ENCODE measurements at regions not wholly inside any gene's neighbourhood (a gene's known extent, or its start where the extent isn't known, plus 50 kb on each side); places are given as distances from the start of the nearest gene placed in this dataset.

DNA sequence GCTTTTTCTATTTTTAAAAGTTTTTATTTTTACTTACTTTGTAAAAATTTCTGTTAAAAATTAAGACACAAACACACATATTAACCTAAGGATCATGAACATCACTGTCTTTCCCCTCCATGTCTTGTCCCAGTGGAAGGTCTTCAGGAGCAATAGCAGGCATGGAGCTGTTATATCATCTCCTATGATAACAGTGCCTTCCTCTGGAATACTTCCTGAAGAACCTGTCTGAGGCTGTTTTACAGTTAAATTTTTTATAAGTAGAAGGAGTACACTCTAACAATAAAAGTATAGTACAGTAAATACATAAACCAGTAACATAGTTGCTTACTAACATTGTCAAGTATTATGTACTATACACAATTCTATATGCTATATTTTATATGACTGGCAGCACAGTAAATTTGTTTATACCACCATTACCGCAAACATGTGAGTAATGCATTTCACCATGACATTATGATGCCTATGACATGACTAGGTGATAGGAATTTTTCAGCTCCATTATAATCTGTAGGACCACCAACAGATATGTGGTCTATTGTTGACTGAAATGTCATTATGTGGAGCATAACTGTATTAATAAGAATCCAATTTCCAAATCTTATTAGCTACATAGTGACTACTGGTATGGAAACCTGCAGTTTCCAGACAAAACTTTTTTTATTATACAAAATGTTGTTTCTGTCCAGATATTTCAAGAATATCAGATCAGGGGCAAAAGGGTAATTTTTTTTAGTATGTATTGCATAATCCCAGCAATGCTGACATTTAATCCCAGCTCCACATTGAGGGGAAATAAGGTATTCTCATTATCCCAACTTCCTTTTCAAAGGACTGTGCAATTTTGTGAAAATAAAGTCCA, 337.2 kb upstream of the SLC39A10 start:
- TF ChIP-seq, protein P1, sequence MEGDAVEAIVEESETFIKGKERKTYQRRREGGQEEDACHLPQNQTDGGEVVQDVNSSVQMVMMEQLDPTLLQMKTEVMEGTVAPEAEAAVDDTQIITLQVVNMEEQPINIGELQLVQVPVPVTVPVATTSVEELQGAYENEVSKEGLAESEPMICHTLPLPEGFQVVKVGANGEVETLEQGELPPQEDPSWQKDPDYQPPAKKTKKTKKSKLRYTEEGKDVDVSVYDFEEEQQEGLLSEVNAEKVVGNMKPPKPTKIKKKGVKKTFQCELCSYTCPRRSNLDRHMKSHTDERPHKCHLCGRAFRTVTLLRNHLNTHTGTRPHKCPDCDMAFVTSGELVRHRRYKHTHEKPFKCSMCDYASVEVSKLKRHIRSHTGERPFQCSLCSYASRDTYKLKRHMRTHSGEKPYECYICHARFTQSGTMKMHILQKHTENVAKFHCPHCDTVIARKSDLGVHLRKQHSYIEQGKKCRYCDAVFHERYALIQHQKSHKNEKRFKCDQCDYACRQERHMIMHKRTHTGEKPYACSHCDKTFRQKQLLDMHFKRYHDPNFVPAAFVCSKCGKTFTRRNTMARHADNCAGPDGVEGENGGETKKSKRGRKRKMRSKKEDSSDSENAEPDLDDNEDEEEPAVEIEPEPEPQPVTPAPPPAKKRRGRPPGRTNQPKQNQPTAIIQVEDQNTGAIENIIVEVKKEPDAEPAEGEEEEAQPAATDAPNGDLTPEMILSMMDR (IDR thresholded peaks at IDR 0.05; ENCODE audit: unreplicated experiment in 3 of 3) = no peak
- Mint-ChIP-seq H3K27ac (no peak overlapping the region), H3K36me3 (ENCODE audit: low read depth) (no peaks in the 10 kb centered on the region), H3K4me1 (peaks cover 46% of the 10 kb centered on the region), H3K4me3 (no peak overlapping the region), H3K27me3 (ENCODE audit: low read depth) (no peaks in the 10 kb centered on the region), H3K9me3 (no peaks in the 10 kb centered on the region)

DNA sequence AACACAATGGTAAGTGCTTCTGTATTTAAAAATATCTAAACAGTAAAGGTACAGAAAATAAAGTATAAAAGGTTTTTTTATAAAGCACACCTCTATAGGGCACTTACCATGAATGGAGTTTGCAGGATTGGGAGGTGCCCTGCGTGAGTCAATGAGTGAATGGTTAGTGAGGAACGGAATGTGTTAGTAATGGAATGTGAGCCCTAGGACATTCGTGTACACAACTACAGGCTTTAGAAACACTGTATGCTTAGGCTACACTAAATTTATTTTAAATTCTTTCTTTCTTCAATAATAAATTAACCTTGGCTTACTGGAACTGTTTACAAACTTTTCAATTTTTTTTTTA, 337.9 kb upstream of the SLC39A10 start:
- Mint-ChIP-seq H3K4me1 (peaks cover 46% of the 10 kb centered on the region), H3K27me3 (ENCODE audit: low read depth) (no peaks in the 10 kb centered on the region), H3K9me3 (no peaks in the 10 kb centered on the region), H3K4me3 (no peak overlapping the region), H3K27ac (no peak overlapping the region), H3K36me3 (ENCODE audit: low read depth) (no peaks in the 10 kb centered on the region)
- TF ChIP-seq, protein P1 (IDR thresholded peaks at IDR 0.05; ENCODE audit: unreplicated experiment in 3 of 3) = no peak

DNA sequence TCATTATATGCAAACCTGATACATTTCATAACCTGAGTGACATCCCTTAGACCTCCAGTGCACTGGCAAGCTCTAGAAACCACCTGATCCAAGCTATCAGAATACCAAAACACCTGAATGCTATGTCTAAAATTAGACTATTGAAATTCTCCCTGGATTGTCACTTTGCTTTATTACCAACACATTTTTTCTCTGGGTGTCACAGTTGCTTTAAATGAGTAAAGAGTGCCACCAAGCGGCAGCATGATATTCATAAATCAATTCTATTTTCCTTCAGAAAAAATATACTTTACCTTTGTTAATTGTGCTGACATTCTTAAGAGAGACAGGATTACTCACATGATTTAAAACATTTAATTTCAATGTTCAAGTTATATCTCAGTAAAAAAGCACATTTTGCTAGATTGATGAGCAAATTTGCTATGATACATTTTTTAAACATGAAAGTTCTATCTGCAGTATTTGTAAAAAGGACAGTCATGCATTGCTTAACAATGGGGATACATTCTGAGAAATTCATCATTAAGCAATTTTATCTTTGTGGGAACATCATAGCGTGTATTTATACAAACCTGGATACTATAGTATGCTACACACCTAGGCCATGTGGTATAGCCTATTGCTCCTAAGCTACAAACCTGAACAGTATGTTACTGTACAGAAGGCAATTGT, 338.4 kb upstream of the SLC39A10 start:
- peaks cover 46% of the 10 kb centered on the region for H3K4me1 Mint-ChIP-seq
- no peak overlapping the region for H3K4me3 Mint-ChIP-seq

DNA sequence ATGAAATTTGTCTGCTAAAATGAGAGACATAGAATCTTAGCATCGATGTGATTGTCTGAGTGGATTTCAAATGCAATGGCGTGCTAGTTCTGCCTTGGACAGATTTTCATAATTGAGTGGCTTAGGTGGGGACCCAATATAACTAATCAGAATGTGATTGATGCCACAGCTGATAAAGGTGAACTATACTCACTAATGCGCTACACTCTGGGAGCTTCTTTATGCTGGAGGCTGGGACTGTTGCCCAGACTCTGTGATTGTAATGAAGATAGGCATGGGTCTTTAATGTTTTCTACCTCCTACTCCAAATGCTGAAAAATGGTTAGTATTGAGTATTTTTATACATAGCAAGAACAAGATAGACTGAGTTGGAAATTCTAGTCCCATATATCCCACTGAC, 339.5 kb upstream of the SLC39A10 start:
- TF ChIP-seq, protein P1 (IDR thresholded peaks at IDR 0.05; ENCODE audit: unreplicated experiment in 3 of 3) = no peak
- H3K9me3 Mint-ChIP-seq = no peaks in the 10 kb centered on the region
- peaks cover 46% of the 10 kb centered on the region for H3K4me1 Mint-ChIP-seq
- H3K36me3 Mint-ChIP-seq (ENCODE audit: low read depth) = no peaks in the 10 kb centered on the region
- no peaks in the 10 kb centered on the region for H3K27me3 Mint-ChIP-seq (ENCODE audit: low read depth)
- no peak overlapping the region for H3K4me3 Mint-ChIP-seq
- H3K27ac Mint-ChIP-seq = no peak overlapping the region

More for the DNA sequence above, 338.4 kb upstream of the SLC39A10 start:
- no peaks in the 10 kb centered on the region for H3K27me3 Mint-ChIP-seq (ENCODE audit: low read depth)
- no peaks in the 10 kb centered on the region for H3K36me3 Mint-ChIP-seq (ENCODE audit: low read depth)
- H3K27ac Mint-ChIP-seq = peak overlapping the region in 2 of 3 experiments; percentile 17 to 26
- H3K9me3 Mint-ChIP-seq = no peaks in the 10 kb centered on the region
- TF ChIP-seq, protein P1 (IDR thresholded peaks at IDR 0.05; ENCODE audit: unreplicated experiment in 3 of 3) = peak; percentile 70 to 81 (median 77)

DNA sequence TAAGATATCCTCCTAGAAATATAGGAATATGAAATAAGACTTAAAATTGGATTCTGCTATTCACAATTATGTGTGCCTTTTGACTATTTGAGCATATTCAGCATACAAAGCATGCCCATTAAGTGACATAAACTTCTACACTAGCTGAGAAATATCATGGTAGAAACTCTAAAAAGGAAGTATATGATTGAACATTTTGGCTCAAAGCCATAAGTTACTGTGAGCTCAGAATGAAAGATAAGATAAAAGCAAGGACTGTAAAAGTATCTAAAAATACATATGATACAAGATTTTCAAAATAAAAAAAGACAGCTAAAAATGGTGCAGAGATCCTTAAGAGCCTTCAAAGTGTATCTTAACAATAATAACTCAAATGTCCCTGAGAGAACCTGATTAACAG, 340.5 kb upstream of the SLC39A10 start:
- no peaks in the 10 kb centered on the region for H3K36me3 Mint-ChIP-seq (ENCODE audit: low read depth)
- no peak overlapping the region for H3K4me3 Mint-ChIP-seq
- H3K27me3 Mint-ChIP-seq (ENCODE audit: low read depth) = no peaks in the 10 kb centered on the region
- peak overlapping the region in 1 of 3 experiments; percentile 3 for H3K27ac Mint-ChIP-seq
- no peaks in the 10 kb centered on the region for H3K9me3 Mint-ChIP-seq
- TF ChIP-seq, protein P1 (IDR thresholded peaks at IDR 0.05; ENCODE audit: unreplicated experiment in 3 of 3) = no peak
- H3K4me1 Mint-ChIP-seq = peaks cover 41% of the 10 kb centered on the region
